ENCODE measurements at regions not wholly inside any gene's neighbourhood (a gene's known extent, or its start where the extent isn't known, plus 50 kb on each side); places are given as distances from the start of the nearest gene placed in this dataset.

DNA sequence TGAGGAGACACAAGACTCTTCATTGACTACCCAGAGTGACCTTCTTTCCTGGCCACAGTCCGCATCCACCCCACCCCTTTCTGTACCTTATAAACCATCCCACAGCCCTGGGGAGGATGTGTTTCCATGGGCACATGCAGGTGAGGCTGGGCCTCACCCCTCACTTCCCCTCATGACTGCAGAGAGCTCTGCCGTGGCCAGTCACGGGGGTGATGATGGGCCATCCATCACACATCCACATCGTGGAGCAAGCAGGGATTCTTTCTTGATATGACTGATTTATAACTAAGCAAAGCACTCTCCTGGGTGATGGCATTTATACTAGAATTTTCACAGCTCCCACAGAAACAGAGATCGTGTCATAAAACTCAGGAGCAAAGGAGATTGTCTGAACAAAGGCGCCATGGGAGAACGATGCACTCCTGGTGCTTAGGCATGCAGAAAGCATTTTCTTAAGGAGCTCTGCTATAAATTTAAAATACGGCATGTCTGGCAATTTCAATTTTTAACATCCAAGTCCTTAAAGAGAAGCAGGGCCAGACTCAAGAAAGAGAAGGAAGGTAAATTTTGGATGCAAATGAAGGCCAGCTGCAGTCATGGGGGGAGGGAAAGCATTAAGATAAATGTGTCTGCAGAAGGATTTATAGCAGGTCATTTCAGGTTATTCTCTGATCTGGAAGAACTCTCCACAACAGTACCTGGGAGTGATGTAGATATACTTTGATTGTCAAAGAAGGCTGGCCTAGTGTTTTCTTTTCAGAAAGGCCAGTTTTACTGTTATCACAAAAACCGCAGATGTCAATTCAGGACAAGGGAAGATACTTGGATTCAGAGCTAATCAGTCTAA is 777.0 kb downstream of the C6orf118 start (continued):
- TF ChIP-seq, protein P1, sequence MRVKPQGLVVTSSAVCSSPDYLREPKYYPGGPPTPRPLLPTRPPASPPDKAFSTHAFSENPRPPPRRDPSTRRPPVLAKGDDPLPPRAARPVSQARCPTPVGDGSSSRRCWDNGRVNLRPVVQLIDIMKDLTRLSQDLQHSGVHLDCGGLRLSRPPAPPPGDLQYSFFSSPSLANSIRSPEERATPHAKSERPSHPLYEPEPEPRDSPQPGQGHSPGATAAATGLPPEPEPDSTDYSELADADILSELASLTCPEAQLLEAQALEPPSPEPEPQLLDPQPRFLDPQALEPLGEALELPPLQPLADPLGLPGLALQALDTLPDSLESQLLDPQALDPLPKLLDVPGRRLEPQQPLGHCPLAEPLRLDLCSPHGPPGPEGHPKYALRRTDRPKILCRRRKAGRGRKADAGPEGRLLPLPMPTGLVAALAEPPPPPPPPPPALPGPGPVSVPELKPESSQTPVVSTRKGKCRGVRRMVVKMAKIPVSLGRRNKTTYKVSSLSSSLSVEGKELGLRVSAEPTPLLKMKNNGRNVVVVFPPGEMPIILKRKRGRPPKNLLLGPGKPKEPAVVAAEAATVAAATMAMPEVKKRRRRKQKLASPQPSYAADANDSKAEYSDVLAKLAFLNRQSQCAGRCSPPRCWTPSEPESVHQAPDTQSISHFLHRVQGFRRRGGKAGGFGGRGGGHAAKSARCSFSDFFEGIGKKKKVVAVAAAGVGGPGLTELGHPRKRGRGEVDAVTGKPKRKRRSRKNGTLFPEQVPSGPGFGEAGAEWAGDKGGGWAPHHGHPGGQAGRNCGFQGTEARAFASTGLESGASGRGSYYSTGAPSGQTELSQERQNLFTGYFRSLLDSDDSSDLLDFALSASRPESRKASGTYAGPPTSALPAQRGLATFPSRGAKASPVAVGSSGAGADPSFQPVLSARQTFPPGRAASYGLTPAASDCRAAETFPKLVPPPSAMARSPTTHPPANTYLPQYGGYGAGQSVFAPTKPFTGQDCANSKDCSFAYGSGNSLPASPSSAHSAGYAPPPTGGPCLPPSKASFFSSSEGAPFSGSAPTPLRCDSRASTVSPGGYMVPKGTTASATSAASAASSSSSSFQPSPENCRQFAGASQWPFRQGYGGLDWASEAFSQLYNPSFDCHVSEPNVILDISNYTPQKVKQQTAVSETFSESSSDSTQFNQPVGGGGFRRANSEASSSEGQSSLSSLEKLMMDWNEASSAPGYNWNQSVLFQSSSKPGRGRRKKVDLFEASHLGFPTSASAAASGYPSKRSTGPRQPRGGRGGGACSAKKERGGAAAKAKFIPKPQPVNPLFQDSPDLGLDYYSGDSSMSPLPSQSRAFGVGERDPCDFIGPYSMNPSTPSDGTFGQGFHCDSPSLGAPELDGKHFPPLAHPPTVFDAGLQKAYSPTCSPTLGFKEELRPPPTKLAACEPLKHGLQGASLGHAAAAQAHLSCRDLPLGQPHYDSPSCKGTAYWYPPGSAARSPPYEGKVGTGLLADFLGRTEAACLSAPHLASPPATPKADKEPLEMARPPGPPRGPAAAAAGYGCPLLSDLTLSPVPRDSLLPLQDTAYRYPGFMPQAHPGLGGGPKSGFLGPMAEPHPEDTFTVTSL (CRISPR knock-in tag; IDR thresholded peaks at IDR 0.05; ENCODE audit: borderline replicate concordance): no peak
- TF ChIP-seq SAP130 (CRISPR knock-in tag; IDR thresholded peaks at IDR 0.05; ENCODE audit: low read depth): no peak

DNA sequence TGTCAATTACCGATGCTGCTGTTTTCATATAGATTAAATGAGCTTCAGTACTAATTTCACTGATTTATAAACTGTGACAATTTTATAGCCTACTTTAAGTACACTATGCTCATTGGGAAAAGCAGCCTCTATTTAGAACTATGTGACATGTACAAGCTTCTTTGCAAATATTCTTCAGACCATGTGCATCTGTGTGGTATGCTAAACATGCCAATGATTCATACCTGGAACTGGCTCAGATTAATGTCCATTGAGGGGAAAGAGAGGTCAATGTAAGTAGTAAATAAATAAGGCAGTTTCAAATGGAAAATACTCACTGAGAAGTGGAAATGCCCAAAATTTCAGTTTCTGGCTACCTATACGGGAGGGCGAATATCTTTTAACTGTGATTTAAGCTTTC is 777.7 kb downstream of the C6orf118 start:
- in situ Hi-C loops (cut with HindIII; ENCODE audit: extremely low pct_ligation_motif_present, low pct_unique_long_range_greater_than_20kb): no loop called here
- H3K4me1 ChIP-seq (ENCODE audit: insufficient read depth, low read length): no peaks in the 10 kb centered on the region
- no peaks in the 10 kb centered on the region for H4K20me1 ChIP-seq (ENCODE audit: insufficient read depth, low read length)
- peaks cover 90% of the 10 kb centered on the region for H3K9me3 ChIP-seq (ENCODE audit: low read length)
- BruUV-seq (replicated peaks): no TSS peak
- H3K79me2 ChIP-seq (ENCODE audit: insufficient read depth, low read length): no peaks in the 10 kb centered on the region
- H3K27me3 ChIP-seq (ENCODE audit: control insufficient read depth in 1 of 2, insufficient read depth in 2 of 2, low read length in 2 of 2): no peaks in the 10 kb centered on the region
- 3% methylated on average over 3 of the region's 3 CpGs for WGBS (ENCODE audit: low lambda C conversion rate)
- H3K9ac ChIP-seq (ENCODE audit: insufficient read depth, low read depth, low read length): no peak overlapping the region
- DNase-seq (ENCODE audit: low spot score): no peak
- no peak for FAIRE-seq
- CTCF ChIA-PET (ENCODE audit: low intra/inter-chr PET ratio, low total read pairs): no interaction called here
- no peak overlapping the region for H3K4me2 ChIP-seq (ENCODE audit: low read depth, low read length)
- TF ChIP-seq, protein P2, sequence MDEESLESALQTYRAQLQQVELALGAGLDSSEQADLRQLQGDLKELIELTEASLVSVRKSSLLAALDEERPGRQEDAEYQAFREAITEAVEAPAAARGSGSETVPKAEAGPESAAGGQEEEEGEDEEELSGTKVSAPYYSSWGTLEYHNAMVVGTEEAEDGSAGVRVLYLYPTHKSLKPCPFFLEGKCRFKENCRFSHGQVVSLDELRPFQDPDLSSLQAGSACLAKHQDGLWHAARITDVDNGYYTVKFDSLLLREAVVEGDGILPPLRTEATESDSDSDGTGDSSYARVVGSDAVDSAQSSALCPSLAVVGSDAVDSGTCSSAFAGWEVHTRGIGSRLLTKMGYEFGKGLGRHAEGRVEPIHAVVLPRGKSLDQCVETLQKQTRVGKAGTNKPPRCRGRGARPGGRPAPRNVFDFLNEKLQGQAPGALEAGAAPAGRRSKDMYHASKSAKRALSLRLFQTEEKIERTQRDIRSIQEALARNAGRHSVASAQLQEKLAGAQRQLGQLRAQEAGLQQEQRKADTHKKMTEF (CRISPR knock-in tag; IDR thresholded peaks at IDR 0.05): no peak
- TF ChIP-seq ELF3 (CRISPR knock-in tag; IDR thresholded peaks at IDR 0.05) (no peak), IRF2 (CRISPR knock-in tag; IDR thresholded peaks at IDR 0.05) (no peak), RFX5 (IDR thresholded peaks at IDR 0.05; ENCODE audit: low read depth, low read length) (no peak), CBX1 (IDR thresholded peaks at IDR 0.05; ENCODE audit: low read depth) (no peak), ZNF138 (CRISPR knock-in tag; IDR thresholded peaks at IDR 0.05; ENCODE audit: low read depth) (no peak), HOXA5 (CRISPR knock-in tag; IDR thresholded peaks at IDR 0.05) (no peak), ZMAT3 (CRISPR knock-in tag; conservative IDR thresholded peaks at IDR 0.05) (no peak), ZNF317 (CRISPR knock-in tag; IDR thresholded peaks at IDR 0.05) (no peak)
- no peak overlapping the region for H3K27ac ChIP-seq (ENCODE audit: extremely low read length, insufficient read depth, low read length)
- intact Hi-C loops (cut with micrococcal nuclease; ENCODE audit: unreplicated experiment): no loop called here
- H3K4me3 ChIP-seq (replicated peaks in 1 of 3; ENCODE audit: insufficient read depth in 1 of 3, low read depth in 2 of 3, low read length in 3 of 3): no peak overlapping the region
- H2AFZ ChIP-seq (ENCODE audit: low read length): no peak overlapping the region
- POLR2A ChIA-PET: no interaction called here
- no peaks in the 10 kb centered on the region for H3K36me3 ChIP-seq (replicated peaks in 1 of 2; ENCODE audit: control insufficient read depth in 1 of 2, insufficient read depth in 2 of 2, low read length in 2 of 2)
- ATAC-seq: no peak

Data from HepG2 (cell line).